ENCODE measurements at regions not wholly inside any gene's neighbourhood (a gene's known extent, or its start where the extent isn't known, plus 50 kb on each side); places are given as distances from the start of the nearest gene placed in this dataset.

DNA sequence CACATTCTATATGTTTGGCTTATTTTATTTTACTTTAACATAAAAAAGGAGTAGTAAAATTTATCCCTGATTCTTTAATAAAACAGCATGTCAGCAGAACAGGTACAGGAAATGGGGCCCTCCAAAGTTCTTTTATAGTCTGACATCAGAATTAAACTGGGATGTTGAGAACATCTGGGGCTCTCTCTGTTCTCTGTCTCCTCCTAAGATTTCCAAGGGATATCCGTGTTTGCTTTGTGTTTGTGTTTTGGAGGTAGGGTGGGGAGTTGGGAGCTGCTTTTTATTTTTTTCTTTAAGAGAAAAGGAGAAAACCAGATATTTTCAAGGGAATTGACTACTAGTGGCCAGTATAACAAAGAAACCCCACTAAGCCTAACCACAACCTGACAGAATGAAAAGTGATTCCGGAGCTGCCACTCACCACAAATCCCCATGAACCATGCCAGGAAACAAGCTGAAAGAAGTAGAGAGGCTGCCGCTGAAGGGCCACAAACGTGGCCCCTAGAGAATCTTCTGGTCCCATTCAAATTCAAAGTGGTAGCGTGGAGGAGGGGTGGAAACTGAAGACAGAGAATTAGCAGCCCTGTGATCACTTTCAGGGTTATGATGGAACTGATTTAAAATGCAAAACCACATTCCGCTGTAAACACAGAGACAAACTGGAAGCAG lies 369.6 kb upstream of the ADGRL2 start (continued):
- TF ChIP-seq POU5F1 (IDR thresholded peaks at IDR 0.05; ENCODE audit: low read depth, low read length) (no peak), BRCA1 (IDR thresholded peaks at IDR 0.05; ENCODE audit: low read depth, low read length) (no peak)

Data from H1 (cell line).